GM21529 (cell line): ENCODE measurements at regions not wholly inside any gene's neighbourhood (a gene's known extent, or its start where the extent isn't known, plus 50 kb on each side); places are given as distances from the start of the nearest gene placed in this dataset.
"Not testable (repeated sequence)": the region's sequence is repeated elsewhere in the genome, so short reads cannot be mapped to it uniquely, and the experiment has no call there.

Experiments
- ATAC-seq: cut with Tn5 transposase; IDR thresholded peaks from one replicate; pipeline ENCODE4 v1.9.1; 2021; ENCODE audit not compliant: unreplicated experiment

- ATAC-seq = no peak
Measured at GRCh38 chr4:72942565-72942964, 127.0 kb downstream of the COX18 start.

DNA sequence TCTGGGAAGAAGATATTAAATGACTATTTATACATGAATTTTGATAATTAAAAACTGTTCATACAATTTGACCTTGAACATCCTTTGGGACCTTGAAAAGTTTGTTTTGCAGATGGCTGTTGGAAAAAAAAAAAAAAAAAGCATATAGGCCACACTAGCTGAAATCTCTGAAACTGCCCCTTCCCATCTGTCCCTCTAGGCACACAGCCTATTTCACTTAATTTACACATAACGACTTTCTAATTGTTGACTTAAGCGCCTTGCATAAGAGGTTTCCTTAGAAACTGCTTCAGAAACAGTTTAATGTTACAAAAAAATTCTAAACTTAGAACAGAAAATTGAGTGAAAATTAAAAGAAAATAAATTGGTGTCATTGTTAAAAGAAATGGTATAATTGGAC, 131.0 kb downstream of the COX18 start:
- no peak for ATAC-seq

GRCh38 chr4:72935462-72935861, 134.1 kb downstream of the COX18 start:
- ATAC-seq = peak; percentile 45

DNA sequence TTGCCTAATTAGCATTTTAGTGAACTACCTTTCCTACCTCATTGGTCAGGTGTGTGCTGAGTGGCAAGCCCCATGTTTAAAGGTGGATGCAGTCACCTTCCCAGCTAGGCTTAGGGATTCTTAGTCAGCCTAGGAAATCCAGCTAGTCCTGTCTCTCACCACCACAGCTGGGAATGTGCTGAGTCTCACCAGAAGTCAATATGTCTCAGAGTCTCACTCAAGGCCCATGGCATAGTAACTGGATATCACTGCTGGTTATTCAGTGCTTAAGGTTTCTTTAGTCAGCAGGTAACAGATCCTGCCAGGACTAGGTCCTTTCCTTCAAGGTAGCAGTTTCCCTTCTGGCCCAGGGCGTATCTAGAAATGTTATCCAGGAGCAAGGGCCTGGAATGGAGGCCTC, 136.5 kb downstream of the COX18 start:
- no peak for ATAC-seq

GRCh38 chr4:72931346-72931745, 138.2 kb downstream of the COX18 start:
- no peak for ATAC-seq

DNA sequence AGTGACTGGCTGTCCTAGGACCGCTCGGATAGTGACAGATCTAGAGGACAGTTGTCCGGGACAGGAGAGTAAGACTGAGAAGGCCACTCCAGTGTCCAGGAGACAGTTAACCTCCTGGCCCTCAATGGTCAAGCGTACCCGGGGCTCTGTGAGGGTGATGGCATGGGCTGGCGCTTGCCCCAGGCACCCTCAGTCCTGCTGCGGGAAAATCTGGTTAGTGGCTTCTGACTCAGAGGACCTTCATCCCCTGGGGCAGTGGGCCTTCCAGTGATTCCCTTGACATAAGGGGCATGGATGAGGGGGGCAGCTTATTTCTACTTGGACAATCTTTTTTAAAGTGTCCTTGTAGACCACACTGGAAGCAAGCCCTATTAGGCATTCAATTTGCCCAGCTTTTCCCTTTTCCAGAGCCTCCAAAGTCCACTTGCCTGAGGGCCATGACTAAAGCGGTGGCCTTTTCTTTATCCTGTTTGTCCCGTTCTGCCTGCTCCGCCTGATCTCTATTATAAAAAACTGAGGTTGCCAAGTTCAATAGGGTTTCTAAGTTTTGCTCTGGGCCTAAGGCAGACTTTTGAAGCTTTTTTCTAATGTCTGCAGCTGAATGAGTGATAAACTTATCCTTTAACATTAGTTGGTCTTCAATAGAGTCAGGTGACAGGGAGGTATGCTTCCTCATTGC, 139.8 kb downstream of the COX18 start:
- not testable (repeated sequence) for ATAC-seq

- no peak for ATAC-seq
Measured at GRCh38 chr4:72924814-72925213, 144.7 kb downstream of the COX18 start.

DNA sequence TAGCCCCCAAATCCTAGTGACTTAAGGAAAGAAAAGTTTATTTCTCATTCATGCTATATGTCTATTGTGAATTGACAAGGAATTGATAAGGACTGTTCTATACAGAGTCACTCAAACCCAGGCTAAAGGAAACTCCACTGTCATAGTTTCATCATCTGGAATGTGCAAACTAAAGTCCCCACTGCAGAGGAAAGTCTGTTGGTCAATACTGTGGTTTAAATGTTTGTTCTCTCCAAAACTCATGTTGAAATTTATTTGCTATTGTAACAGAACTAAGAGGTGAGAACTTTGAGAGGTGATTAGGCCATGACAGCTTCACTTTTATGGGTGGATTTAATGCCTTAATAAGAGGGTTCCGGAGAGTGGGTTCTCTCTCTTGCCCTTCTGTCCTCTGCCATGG, 149.6 kb downstream of the COX18 start:
- ATAC-seq = no peak

GRCh38 chr4:72919464-72919863, 150.1 kb downstream of the COX18 start:
- no peak for ATAC-seq

DNA sequence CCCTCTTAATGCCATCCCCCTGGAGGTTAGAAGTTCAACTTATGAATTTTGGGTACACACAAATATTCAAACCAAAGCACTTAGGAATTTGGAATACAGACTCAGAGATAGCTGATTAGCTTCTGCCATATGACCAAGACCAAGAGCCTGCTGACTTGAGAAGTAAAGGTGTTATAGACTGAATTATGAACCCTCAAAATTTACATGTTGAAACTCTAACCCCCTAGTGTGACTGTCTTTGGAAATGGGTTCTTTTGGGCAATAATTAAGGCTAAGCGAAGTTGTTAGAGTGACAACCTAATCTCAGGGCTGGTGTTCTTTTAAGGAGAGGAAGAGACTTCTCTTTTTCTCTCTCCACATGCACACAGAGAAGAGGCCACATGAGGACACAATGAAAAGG, 151.2 kb downstream of the COX18 start:
- no peak for ATAC-seq

- ATAC-seq = no peak
Measured at GRCh38 chr4:72911316-72911715, 158.2 kb downstream of the COX18 start.

DNA sequence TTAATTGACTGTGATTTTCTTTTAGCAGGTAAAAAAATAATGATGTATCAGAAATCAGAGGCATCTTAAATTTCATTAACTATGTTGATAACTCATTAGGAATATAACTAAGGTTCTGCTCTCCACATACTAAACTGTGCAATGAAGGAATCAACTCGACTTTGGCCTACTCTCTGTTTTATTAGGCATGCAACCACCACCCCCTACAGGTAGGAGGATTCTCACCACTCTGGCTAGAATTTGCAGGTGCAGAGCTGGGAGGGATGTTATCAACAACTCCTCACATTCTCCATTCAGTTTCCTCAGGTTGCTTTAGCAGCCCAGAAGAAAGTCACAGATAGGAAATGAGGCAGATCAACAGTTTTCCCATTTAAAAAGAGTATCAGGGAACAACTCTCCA, 160.1 kb downstream of the COX18 start:
- ATAC-seq = no peak

GRCh38 chr4:72902354-72902753, 167.2 kb downstream of the COX18 start:
- no peak for ATAC-seq

GRCh38 chr4:72901553-72901952, 168.0 kb downstream of the COX18 start:
- ATAC-seq = no peak

DNA sequence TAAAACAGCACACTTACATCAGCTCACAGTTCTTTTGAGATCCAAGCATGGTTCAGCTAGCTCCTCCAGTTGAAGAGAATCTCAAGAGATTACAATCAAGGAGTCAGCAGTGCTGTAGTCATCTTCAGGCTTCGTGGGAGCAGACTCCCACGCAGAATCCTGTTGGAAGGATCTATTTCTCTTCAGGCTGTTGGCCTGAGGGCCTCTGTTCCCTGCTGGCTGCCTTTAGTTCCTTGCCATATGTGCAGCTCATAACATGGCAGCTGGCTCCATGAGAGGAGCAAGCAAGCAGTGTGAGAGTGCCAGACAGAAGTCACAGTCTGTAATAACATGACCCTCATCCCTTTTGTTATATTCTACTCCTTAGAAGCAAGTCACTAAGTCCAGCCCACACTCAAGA, 168.6 kb downstream of the COX18 start:
- no peak for ATAC-seq

DNA sequence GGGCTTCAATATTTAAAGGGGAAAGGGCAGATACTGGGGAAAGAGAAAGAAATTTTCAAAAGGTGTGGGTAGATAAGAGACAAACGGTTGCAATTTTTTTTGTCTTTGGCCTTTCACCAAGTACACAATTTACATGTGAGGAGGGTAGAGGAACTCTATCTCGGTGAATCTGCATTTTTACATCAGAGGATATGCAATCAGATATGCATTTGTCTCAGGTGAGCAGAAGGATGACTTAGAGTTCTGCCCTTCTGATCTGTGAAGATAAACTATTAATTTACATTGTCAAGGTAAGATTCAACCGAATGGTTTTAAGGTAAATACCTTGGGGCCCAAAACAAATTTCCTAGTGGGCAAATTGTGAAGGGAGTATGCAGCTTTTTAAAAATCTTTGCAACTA, 169.9 kb downstream of the COX18 start:
- ATAC-seq = no peak

- no peak for ATAC-seq
Measured at GRCh38 chr4:72899214-72899613, 170.3 kb downstream of the COX18 start.

DNA sequence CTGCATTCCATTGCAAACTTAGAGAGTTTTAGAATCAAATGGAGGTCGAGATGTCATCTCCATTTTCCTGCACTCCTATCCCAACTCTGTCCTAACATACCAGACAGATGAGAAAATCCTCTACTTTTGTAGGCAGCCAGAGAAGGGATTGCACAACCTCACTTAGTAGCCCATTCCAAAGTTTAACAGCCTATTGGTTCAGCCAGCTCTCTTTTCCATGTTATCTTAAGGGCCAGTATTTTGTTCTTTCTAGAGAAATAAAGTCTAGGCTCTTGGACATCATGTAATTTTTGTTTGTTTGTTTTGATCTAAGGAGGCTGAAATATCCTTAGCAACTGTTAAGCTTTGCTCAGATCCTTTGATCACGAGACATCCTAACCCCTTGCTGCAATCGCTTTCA, 173.0 kb downstream of the COX18 start:
- ATAC-seq = no peak

- no peak for ATAC-seq
Measured at GRCh38 chr4:72895408-72895807, 174.1 kb downstream of the COX18 start.

DNA sequence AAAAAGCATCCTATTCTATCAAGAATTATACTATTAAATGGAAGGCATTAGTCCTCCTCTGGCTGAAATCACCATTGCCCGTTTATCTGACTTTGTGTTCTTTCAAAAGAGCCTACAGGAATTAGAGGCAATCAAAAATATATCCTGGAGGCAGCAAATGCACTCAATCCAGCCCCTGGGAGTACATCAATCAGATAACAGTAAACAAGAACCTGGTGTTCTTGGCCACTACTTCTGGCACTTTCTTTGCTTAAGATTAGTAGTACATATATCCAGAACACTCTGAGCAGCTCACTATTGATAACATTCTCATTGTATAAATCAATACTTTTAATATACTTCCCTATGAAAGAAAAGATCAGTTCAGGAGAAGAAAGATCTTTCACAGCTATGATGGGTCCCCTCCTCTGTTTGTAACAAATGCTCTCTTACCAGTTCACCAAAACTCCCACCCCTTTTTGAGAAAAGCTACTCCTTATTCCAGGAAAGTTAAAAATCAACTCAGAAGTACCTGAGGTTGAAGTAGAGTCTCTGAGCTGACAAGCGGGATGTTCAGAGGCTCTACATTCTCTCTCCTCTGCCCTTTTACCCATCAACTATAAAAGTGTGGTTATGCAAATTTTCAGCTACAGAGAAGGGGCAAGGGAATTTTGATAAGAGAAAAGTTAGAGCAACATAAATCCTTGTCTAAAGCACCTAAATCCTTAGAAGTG, 176.0 kb downstream of the COX18 start:
- ATAC-seq = no peak

GRCh38 chr4:72888331-72888730, 181.2 kb downstream of the COX18 start:
- no peak for ATAC-seq

GRCh38 chr4:72887152-72887551, 182.4 kb downstream of the COX18 start:
- ATAC-seq = no peak

DNA sequence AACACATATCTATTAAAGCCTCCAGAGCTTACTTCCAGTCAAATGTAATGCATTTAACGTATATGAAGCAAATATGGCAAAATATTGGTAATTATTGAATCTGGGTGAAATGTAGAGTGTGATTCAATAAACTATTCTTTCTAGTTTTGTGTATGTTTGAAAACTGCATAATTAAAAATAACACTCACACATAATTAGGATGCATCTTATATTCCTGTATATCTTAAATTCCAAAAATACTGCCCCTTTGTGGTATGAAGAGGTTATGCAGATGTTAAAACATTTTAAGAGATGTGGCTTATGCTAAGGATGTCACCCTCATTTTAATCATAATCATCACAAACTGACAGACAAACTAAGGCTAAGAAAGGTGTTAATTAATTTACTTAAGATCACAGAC, 182.9 kb downstream of the COX18 start:
- ATAC-seq = no peak
